ENCODE measurements at regions not wholly inside any gene's neighbourhood (a gene's known extent, or its start where the extent isn't known, plus 50 kb on each side); places are given as distances from the start of the nearest gene placed in this dataset.

- DNase-seq (ENCODE audit: low read depth, low spot score), result no peak
Observed at GRCh38 chr10:78850644-78851435, 217.9 kb upstream of the ZMIZ1 start.

DNA sequence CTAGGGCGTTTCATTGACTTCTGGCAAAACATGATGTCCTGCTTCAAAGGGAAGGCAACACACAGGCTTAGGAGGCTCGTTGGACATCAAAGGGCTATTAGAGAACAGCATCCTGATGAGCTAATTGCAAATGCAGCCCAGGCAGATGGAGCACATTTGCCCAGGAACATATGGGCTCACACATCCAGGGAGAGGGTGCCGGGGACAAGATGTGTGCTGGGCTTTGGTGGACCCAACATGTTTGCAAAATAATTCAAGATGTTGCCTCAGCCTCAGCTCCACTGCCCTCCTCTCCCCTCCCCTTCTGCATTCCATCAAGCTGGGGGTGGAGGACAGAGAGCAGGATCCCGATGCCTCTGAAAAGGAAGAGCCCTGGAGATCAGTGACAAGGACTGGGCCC is 217.1 kb upstream of the ZMIZ1 start:
- DNase-seq (ENCODE audit: low read depth, low spot score), result no peak

DNA sequence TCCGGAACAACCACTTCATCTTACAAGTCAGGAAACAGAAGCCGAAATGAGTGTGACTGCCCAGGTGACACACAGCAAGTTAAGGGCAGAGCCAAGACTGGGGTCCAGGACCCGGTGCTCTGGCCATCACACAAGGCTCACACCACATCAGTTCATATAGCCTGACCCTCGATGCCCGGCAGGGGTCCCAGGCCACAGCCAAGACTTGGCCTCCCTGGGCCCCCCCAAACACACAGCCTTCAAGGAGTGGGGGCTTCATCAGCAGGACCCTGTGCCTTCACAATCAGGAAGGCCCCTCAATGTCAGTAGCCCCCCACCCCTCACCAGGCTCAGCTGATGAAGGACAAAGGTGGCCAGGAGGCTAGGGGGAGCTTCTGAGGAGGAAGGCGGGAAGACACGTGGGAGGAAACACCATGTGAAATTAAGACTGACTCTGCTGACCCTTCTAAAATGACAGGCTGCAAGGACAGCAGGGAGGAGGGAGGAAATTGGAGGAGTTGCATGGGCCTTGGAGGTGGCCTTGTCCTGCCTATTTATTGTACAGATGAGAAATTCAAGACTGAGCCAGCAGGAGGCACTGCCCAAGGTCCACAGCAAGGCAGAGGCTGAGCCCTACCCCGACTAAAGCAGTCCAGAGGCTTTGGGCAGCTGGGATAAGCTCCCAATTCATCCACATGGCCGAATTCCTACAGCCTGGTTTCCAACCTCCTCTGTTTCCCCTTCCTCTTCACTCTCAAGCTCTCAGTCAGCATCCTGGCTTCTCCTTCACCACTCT is 216.1 kb upstream of the ZMIZ1 start:
- DNase-seq (ENCODE audit: low read depth, low spot score), result no peak

DNA sequence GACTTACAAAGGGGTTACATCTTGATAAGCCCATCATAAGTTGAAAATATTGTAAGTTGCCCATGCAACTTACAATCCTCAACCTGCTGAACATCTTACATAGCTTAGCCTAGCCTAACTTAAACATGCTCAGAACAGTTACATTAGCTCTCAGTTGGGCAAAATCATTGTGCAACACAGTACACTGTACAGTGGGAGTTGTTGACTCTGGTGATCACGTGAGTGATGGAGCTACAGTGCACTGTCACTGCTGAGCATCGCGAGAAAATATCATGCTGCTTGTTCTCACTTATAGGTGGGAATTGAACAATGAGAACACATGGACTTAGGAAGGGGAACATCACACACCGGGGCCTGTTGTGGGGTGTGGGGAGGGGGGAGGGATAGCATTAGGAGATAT is 214.9 kb upstream of the ZMIZ1 start:
- DNase-seq (ENCODE audit: low read depth, low spot score), result no peak

DNA sequence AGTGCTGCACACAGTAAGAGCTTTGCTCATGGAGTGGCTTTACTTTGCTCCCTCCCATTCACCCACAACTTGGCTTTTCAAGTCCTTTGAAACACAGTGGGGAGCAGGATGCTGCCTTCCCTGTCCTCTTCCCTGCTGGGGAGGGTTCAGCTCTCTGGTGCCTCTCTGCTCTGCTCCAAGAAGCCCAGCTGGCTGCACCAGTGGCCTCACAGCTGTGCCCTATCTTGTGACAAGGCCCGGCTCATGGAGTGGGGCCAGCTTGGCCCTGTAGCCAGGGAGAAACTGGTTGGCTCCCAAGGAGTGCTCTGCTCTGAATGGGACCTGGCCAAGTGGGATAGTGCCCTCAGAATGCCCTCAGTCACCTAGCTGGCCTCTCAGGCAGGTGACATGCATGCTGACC is 212.3 kb upstream of the ZMIZ1 start:
- DNase-seq (ENCODE audit: low read depth, low spot score), result no peak

GRCh38 chr10:78857193-78857592 is 211.6 kb upstream of the ZMIZ1 start:
- no peak for DNase-seq (ENCODE audit: low read depth, low spot score)

DNA sequence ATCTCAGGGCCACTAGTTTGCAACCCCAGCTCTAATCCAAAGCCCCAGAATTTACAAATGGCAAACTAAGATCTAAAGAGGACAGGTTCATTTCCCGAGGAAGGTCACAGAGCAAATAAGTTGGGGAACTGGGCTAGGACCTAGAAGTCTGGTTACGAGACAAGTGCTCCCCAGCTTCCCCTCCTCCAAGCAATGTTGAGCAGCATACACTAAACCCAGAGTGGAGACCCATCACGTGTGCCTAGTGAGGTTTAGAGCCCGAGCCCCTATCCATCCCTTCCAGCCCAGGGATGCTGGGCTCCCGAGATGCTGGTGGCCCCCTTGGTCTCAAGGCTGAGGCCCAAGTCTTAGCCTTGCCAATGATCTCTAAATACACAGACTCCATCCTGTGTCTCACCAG is 209.5 kb upstream of the ZMIZ1 start:
- no peak for DNase-seq (ENCODE audit: low read depth, low spot score)

GRCh38 chr10:78859769-78860168 is 209.0 kb upstream of the ZMIZ1 start:
- DNase-seq (ENCODE audit: low read depth, low spot score), result no peak

DNA sequence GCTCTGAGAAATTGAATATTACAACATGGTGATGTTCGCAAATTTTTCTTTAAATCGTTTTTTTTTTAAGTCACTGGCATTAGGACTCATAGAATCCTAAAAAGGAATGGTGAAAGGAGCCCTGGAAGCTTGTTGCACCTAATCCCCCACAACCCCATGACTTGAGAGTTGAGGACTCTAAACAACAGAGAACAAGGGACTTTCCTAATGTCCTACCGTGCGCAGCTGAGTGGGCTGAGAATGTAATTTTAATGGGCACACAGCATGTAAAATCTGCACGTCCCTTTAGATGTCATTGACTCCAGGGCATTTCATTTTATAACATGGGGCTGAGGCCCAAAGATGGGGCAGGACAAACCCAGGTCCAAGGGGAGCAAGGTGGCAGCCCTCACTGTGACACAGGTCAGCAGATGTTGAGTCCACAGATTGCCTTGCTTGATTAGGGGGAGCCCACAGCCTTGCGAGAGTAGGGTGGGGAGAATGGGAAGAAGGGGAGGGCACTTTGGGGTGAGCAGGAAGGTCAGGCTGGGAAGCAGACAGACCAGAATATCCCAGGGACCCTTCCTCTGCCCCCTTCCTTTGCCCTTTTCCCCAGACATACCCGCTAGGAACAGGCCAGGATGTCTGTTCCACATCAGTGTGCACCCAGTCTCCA is 208.4 kb upstream of the ZMIZ1 start:
- DNase-seq (ENCODE audit: low read depth, low spot score), result no peak

- no peak for DNase-seq (ENCODE audit: low read depth, low spot score)
Observed at GRCh38 chr10:78861529-78862327, 207.0 kb upstream of the ZMIZ1 start.

DNA sequence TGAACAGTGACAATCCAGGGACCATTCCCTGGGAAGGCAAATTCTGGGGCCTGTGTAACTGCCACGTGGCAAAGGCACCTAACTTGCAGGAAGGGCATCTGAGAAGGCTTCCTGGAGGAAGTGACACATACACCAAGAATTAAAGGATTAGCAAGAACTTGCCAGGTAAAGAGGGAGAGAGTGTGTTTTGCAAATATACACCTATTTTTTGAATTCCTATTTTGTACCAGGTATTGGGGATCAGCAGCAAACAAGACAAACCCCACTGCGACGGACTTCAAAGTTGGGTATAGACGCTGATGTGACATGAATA is 206.5 kb upstream of the ZMIZ1 start:
- DNase-seq (ENCODE audit: low read depth, low spot score), result no peak

- DNase-seq (ENCODE audit: low read depth, low spot score), result no peak
Observed at GRCh38 chr10:78863140-78863905, 205.4 kb upstream of the ZMIZ1 start.

DNA sequence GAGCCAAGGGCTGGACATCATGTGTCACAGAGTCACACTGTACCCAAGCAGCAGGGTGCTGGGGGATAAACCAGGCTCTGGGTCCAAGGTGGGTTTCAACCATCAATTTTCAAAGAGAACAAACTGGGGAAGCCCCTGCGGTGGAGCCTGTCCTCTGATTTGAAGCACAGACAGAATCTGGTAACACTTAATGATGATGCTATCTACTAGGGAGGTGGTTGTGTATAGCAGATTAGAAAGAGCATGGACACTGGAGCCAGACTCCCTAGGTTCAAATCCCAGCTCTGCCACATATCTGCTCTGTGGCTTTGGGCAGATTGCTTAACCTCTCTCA is 204.9 kb upstream of the ZMIZ1 start:
- DNase-seq (ENCODE audit: low read depth, low spot score), result no peak

GRCh38 chr10:78864761-78865537 is 203.8 kb upstream of the ZMIZ1 start:
- no peak for DNase-seq (ENCODE audit: low read depth, low spot score)

DNA sequence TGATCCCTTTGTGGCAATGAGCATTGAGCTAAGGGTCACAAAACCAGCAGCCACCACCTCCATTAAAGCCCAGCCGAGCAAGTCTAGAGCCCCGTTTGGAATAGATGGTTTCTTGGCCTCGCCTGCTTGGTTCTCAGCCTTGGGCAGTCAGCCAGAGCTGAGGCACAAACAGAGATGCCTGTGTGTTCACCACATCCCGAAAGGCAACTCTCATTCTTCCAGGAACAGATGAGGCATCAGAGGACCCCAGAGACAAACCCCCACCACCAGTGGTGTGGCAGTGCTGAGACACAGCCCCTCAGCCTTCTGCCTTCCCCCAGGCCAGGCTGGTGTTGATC is 203.3 kb upstream of the ZMIZ1 start:
- DNase-seq (ENCODE audit: low read depth, low spot score), result no peak

DNA sequence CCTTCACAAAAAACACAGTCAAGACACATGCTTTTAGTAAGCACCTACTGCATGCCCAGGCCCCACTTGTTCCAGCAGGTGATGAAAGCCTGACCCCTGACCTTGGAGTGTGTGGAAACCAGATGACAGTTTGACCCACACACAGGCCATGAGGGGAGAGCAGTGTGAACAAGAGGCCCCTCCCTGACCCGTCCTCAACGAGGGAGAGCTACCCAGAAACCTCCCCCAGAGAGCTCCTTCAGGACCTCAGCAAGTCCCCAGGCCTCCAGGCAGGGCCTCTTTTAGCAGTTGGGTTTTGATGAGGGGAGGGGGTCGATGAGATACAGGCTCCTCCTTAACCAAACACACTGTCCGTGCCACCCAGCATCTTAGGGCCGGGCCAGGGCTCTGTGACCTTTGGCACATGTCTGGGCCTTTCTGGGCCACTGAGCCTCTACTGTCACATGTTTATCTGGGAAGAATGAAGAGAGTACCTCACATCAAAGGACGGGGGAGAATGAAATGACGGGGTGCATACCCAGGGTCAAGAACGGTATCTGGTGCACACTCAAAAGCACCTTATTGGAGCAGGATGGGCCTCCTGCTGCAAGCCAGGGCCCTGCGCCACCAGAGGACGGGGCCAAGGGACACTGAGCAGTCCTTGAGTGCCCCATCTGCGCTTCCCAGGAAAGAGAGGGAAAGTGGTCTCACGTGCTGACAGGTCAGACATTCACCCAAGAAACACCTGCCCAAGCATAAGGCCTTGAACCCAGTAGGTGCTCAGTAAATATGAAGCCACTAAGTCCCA is 202.6 kb upstream of the ZMIZ1 start:
- DNase-seq (ENCODE audit: low read depth, low spot score), result no peak

DNA sequence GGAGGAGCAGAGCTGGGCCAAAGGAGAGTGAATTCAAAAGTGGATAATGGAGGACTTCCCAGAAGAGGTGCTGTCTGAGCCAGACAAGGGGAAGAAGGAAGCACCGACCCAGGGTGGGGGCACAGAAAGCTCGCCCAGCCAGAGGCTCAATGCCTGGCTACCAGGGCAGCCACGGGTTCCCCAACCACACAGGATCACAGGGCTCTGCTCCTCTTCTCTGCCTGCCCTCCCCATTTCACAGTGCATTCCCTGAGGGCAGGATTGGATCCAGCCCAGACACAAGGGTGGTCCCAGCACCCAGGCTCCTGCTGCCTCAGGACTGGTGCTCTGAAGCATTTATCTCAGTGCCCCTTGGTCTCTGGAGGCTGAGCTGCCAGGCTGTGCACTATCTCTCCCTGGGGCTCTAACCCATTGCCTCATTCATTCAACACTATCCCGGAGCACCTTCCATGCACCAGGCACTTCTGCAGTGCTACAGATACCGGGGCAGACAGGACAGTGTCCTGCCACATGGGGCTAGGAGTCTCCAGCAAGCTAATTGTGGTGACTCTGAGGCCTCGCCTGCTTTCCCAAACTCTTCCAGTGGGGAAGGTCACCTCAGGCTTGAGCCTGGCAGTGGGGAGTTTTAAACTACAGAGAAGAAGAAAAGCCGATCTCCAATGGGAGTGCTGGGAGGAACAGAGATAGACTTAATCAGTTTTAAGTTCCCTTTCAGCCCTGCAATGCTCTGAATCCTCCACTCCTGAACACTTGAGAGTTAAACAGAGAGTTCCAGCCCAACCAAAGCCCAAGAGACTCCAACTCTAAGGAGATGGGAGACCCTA is 201.8 kb upstream of the ZMIZ1 start:
- DNase-seq (ENCODE audit: low read depth, low spot score), result no peak

DNA sequence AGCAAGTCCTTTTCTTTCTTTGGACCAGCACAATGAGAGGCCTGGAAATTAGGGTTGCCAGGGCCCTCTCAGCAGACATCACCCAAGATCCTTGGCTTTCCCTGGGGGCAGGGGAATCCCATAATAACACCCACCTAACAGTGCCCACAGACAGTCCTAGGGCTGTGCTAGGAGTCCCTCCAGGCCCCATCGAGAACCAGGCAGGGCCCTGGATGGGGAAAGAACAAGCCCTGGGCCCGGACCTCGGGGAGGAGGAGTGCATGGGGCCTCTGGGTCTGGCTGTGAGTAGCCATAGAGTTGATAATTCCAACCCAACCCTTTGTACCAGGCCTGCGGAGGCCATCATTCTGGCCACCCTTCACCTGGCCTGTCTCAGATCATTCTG is 201.2 kb upstream of the ZMIZ1 start:
- no peak for DNase-seq (ENCODE audit: low read depth, low spot score)

DNA sequence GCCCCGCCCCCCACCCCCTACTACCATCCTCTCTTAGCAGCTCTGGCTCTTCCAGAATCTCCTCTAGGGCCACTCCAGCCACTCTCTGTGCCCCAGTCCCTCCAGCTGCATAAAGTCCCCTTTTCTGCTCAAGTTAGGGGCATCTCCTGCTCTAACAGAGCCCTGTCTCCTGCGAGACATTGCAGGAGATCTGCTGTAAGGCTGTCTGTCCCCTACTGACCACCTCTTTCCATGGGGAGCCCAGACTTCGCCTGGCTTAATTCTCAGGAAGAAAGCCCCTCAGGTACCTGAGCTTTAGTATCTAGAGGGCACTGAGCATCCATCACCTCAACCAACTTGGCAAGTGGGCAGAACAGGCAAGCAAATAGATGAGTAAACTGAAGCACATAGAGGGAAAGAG is 200.7 kb upstream of the ZMIZ1 start:
- DNase-seq (ENCODE audit: low read depth, low spot score), result no peak
